ENCODE measurements at regions not wholly inside any gene's neighbourhood (a gene's known extent, or its start where the extent isn't known, plus 50 kb on each side); places are given as distances from the start of the nearest gene placed in this dataset.

DNA sequence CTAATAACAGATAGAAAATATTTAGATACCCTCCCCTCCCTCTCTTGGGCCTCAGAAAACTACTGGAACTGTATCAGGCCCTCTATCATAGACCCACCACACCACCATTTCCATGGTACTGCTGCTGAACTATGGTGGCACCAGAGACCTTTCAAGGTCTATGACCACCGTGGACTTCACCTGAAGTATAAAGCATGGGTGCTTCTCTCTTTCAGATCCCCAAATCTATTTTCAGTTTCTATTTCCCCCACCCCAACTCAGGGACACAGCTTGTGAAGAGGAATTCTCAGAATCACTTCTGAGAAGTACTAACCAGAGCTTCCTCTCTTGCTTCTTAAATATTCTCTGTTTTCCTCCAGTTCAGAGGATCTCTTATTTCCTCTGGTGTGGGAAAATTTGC, 840.8 kb upstream of the HTR2C start:
- TF ChIP-seq, protein P1, sequence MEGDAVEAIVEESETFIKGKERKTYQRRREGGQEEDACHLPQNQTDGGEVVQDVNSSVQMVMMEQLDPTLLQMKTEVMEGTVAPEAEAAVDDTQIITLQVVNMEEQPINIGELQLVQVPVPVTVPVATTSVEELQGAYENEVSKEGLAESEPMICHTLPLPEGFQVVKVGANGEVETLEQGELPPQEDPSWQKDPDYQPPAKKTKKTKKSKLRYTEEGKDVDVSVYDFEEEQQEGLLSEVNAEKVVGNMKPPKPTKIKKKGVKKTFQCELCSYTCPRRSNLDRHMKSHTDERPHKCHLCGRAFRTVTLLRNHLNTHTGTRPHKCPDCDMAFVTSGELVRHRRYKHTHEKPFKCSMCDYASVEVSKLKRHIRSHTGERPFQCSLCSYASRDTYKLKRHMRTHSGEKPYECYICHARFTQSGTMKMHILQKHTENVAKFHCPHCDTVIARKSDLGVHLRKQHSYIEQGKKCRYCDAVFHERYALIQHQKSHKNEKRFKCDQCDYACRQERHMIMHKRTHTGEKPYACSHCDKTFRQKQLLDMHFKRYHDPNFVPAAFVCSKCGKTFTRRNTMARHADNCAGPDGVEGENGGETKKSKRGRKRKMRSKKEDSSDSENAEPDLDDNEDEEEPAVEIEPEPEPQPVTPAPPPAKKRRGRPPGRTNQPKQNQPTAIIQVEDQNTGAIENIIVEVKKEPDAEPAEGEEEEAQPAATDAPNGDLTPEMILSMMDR (IDR thresholded peaks at IDR 0.05): no peak
- TF ChIP-seq EP300 (IDR thresholded peaks at IDR 0.05): no peak
- TF ChIP-seq POLR2AphosphoS5 (IDR thresholded peaks at IDR 0.05): no peak
